Suprapubic skin (tissue), 4 donors: ENCODE measurements at regions not wholly inside any gene's neighbourhood (a gene's known extent, or its start where the extent isn't known, plus 50 kb on each side); places are given as distances from the start of the nearest gene placed in this dataset.

ENCODE experiments used
- CTCF ChIP-seq, 2 donors: fragments of 200-600 bp in 1 of 2; fragments of 450-650 bp in 1 of 2; sonication (generic) in 1 of 2; IDR thresholded peaks; one replicate each; pipeline ENCODE4 v1.5.1; 2016 to 2019; ENCODE audit warnings: antibody characterized with exemption in 2 of 2, mild to moderate bottlenecking in 1 of 2, moderate library complexity in 1 of 2
- EP300 ChIP-seq: sonication (generic); formaldehyde crosslinking; IDR thresholded peaks from one replicate; pipeline ENCODE4 v1.6.1; 2017; ENCODE audit warnings: antibody characterized with exemption
- POLR2A ChIP-seq, 2 donors: fragments of 450-650 bp; IDR thresholded peaks; one replicate each; pipeline ENCODE4 v1.6.1; 2017; ENCODE audit warnings: antibody characterized with exemption in 2 of 2, mild to moderate bottlenecking in 2 of 2, moderate library complexity in 2 of 2
- POLR2AphosphoS5 ChIP-seq, 3 donors: sonication (generic); formaldehyde crosslinking; IDR thresholded peaks; one replicate each; pipeline ENCODE4 v1.6.1; 2017; ENCODE audit warnings: antibody characterized with exemption in 3 of 3

GRCh38 chr6:90805619-90806155 is 218.8 kb upstream of the MAP3K7 start:
- TF ChIP-seq POLR2A (IDR thresholded peaks at IDR 0.05) (no peak), CTCF (IDR thresholded peaks at IDR 0.05) (no peak), POLR2AphosphoS5 (IDR thresholded peaks at IDR 0.05) (no peak), EP300 (no peak)
